ENCODE measurements at regions not wholly inside any gene's neighbourhood (a gene's known extent, or its start where the extent isn't known, plus 50 kb on each side); places are given as distances from the start of the nearest gene placed in this dataset.

- FAIRE-seq (no peak), DNase-seq (ENCODE audit: low read depth, low spot score) (no peak)
- ChIA-PET CTCF (no interaction called here), POLR2A (no interaction called here)
- intact Hi-C loops (cut with micrococcal nuclease): no loop called here
- Histone ChIP-seq H3K4me2 (ENCODE audit: insufficient read depth, low read length) (no peak overlapping the region), H3K27me3 (ENCODE audit: control insufficient read depth in 2 of 2, insufficient read depth in 2 of 2, low read length in 2 of 2) (no peaks in the 10 kb centered on the region), H4K20me1 (replicated peaks; ENCODE audit: control insufficient read depth, extremely low read depth, insufficient read depth, low read length) (no peaks in the 10 kb centered on the region), H3K4me3 (replicated peaks in 1 of 3; ENCODE audit: insufficient read depth in 1 of 3, low read depth in 1 of 3, low read length in 3 of 3) (no peak overlapping the region), H3K4me1 (ENCODE audit: control insufficient read depth, extremely low read depth, insufficient read depth, low read length) (no peaks in the 10 kb centered on the region), H3K9ac (replicated peaks; ENCODE audit: extremely low read depth, insufficient read depth, low read length) (no peak overlapping the region), H2AFZ (ENCODE audit: low read depth, low read length) (no peak overlapping the region), H3K27ac (ENCODE audit: insufficient read depth, low read depth, low read length) (no peak overlapping the region), H3K9me3 (replicated peaks; ENCODE audit: control insufficient read depth, insufficient read depth, low read length) (no peaks in the 10 kb centered on the region), H3K36me3 (ENCODE audit: control insufficient read depth in 2 of 2, extremely low read depth in 1 of 2, insufficient read depth in 2 of 2, low read length in 2 of 2) (no peaks in the 10 kb centered on the region), H3K9me1 (replicated peaks; ENCODE audit: control insufficient read depth, extremely low read depth, insufficient read depth, low read length) (no peaks in the 10 kb centered on the region), H3K79me2 (ENCODE audit: control insufficient read depth, insufficient read depth, low read length) (no peaks in the 10 kb centered on the region)
- TF ChIP-seq POLR2AphosphoS5 (IDR thresholded peaks at IDR 0.05; ENCODE audit: insufficient read depth, low read depth, low read length): no peak
- TF ChIP-seq JUN (IDR thresholded peaks at IDR 0.05; ENCODE audit: borderline replicate concordance, insufficient read depth, insufficient read length, low read depth): no peak
- no peak for TF ChIP-seq EZH2 (IDR thresholded peaks at IDR 0.05; ENCODE audit: borderline replicate concordance, low read depth, low read length, severe bottlenecking)
- no peak for TF ChIP-seq MYC (IDR thresholded peaks at IDR 0.05; ENCODE audit: low read depth, low read length)
- no peak for TF ChIP-seq FOS (IDR thresholded peaks at IDR 0.05; ENCODE audit: borderline replicate concordance, insufficient read depth, low read length)
- no peak for TF ChIP-seq POLR2A (IDR thresholded peaks at IDR 0.05; ENCODE audit: low read depth, low read length)
- no peak for TF ChIP-seq MAX (IDR thresholded peaks at IDR 0.05; ENCODE audit: insufficient read depth, insufficient read length)
- TF ChIP-seq CTCF (IDR thresholded peaks at IDR 0.05; ENCODE audit: extremely low read depth in 1 of 2, insufficient read depth in 1 of 2, low read depth in 1 of 2, low read length in 2 of 2): no peak
- no peak for TF ChIP-seq GATA2 (IDR thresholded peaks at IDR 0.05; ENCODE audit: insufficient read depth, insufficient read length, low read depth, low read length)
- dilution Hi-C loops (cut with MboI; ENCODE audit: extremely low pct_ligation_motif_present, low sequenced_read_pairs): no loop called here
- no TSS peak for BruUV-seq (replicated peaks)
Measured at GRCh38 chr7:81533931-81534330, 235.9 kb downstream of the HGF start.
